GM23248 (cell line): ENCODE measurements at regions not wholly inside any gene's neighbourhood (a gene's known extent, or its start where the extent isn't known, plus 50 kb on each side); places are given as distances from the start of the nearest gene placed in this dataset.

ENCODE experiments used
- DNase-seq: peaks from one replicate; pipeline ENCODE4 v3.0.0-alpha.2; 2015
- H2AFZ ChIP-seq: fragments of 200-600 bp; sonication (generic); 2 replicates; pipeline ENCODE4 v1.6.1; 2016; ENCODE audit warnings: antibody characterized with exemption
- H3F3A ChIP-seq: fragments of 200-600 bp; sonication (generic); 2 replicates; pipeline ENCODE4 v1.6.1; 2016; ENCODE audit warnings: mild to moderate bottlenecking, antibody characterized with exemption, mixed run types; ENCODE audit not compliant: insufficient read depth
- H3K27ac ChIP-seq: fragments of 200-600 bp; sonication (generic); 2 replicates; pipeline ENCODE4 v1.5.1; 2016; ENCODE audit warnings: mild to moderate bottlenecking
- H3K27me3 ChIP-seq: fragments of 200-600 bp; sonication (generic); replicated peaks from 2 replicates; pipeline ENCODE4 v1.6.1; 2016; ENCODE audit warnings: mild to moderate bottlenecking; ENCODE audit not compliant: insufficient read depth
- H3K36me3 ChIP-seq: fragments of 200-600 bp; sonication (generic); 2 replicates; pipeline ENCODE4 v1.6.1; 2016; ENCODE audit warnings: low read depth, mild to moderate bottlenecking
- H3K4me1 ChIP-seq: fragments of 200-600 bp; sonication (generic); 2 replicates; pipeline ENCODE4 v1.6.1; 2016; ENCODE audit warnings: mild to moderate bottlenecking; ENCODE audit not compliant: insufficient read depth
- H3K4me2 ChIP-seq: fragments of 200-600 bp; sonication (generic); one replicate; pipeline ENCODE4 v1.6.1; 2016; ENCODE audit warnings: mild to moderate bottlenecking; ENCODE audit not compliant: unreplicated experiment
- H3K4me3 ChIP-seq: fragments of 200-600 bp; sonication (generic); 2 replicates; pipeline ENCODE4 v1.5.1; 2016; ENCODE audit warnings: mild to moderate bottlenecking
- H3K79me2 ChIP-seq: fragments of 200-600 bp; sonication (generic); 2 replicates; pipeline ENCODE4 v1.6.1; 2016; ENCODE audit warnings: mild to moderate bottlenecking; ENCODE audit not compliant: insufficient read depth
- H3K9ac ChIP-seq: fragments of 200-600 bp; sonication (generic); 2 replicates; pipeline ENCODE4 v1.6.1; 2016; ENCODE audit warnings: mild to moderate bottlenecking
- H3K9me2 ChIP-seq: fragments of 200-600 bp; sonication (generic); 2 replicates; pipeline ENCODE4 v1.6.1; 2016; ENCODE audit warnings: mixed run types, mild to moderate bottlenecking, moderate library complexity; ENCODE audit not compliant: insufficient read depth
- H3K9me3 ChIP-seq: fragments of 200-600 bp; sonication (generic); one replicate; pipeline ENCODE4 v1.6.1; 2017; ENCODE audit warnings: low read depth
- H4K20me1 ChIP-seq: fragments of 200-600 bp; sonication (generic); 2 replicates; pipeline ENCODE4 v1.6.0; 2016; ENCODE audit not compliant: insufficient read depth
- EZH2 ChIP-seq: fragments of 200-600 bp; sonication (generic); IDR thresholded peaks from 2 replicates; pipeline ENCODE4 v1.6.1; 2018; ENCODE audit warnings: antibody characterized with exemption, mild to moderate bottlenecking; ENCODE audit not compliant: insufficient read depth, poor library complexity, severe bottlenecking
- EZH2phosphoT487 ChIP-seq: fragments of 200-600 bp; sonication (generic); IDR thresholded peaks from 2 replicates; pipeline ENCODE4 v1.6.1; 2018; ENCODE audit warnings: antibody characterized with exemption, moderate library complexity, mild to moderate bottlenecking, low read depth; ENCODE audit not compliant: insufficient read depth
- WGBS, 2 experiments: methylation state at CpG; one replicate each; pipeline ENCODE4 v1.1.6; 2015 to 2017; ENCODE audit warnings: low lambda C conversion rate in 2 of 2, low coverage in 1 of 2; ENCODE audit errors: missing lambda C conversion rate in 2 of 2; 5-methylcytosine and 5-hydroxymethylcytosine counted together
- in situ Hi-C: fragments of 300-500 bp; cut with MboI; formaldehyde crosslinking; loops from 2 replicates; pipeline ENCODE4 v1.15.0; 2020

DNA sequence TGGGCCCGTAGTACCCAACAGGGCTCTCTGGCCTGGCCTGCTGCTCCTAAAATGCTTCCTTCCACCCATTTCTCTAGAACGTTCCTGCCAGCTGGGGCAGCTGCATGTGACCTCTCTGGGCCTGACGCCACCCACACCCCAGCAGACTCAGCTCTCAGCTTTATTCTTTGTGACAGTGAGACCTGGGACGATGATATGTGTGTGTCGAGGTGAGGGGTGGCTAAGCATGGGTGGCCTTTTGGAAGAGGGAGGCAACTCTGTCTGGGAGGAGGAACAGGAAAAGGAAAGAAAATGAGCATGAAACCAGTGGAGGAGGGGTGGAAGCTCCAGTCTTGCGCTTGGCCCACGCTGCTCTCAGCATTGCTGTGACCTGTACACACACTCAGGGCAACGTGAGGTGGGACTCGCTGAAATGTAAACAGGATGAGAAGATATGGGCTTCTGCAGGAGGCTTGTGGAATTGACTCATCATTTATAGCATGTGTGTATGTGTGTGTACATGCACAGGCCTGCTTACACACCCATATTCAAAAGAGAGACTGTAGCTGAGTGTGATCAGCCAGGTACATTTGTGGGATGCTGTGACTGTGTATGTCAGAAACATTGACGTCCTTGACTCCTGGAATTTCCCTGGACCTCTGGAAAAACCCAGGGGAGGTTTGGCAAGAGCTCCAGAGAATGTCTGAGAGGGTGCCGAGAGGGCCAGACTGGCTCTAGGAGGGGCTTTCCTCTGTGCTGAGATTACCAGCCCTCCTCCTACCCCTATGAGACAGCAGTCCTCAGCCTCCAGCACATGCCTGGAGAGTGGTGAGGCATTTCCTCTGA is 137.9 kb downstream of the PJA1 start:
- 57 to 67% methylated on average over 9 to 10 of the region's 11 CpGs for WGBS, 2 experiments
- no peak overlapping the region for H3K4me3 ChIP-seq
- H3K4me2 ChIP-seq: no peak overlapping the region
- H2AFZ ChIP-seq: no peak overlapping the region
- no peaks in the 10 kb centered on the region for H3K36me3 ChIP-seq
- in situ Hi-C loops: no loop called here
- no peaks in the 10 kb centered on the region for H3K4me1 ChIP-seq
- no peaks in the 10 kb centered on the region for H3K79me2 ChIP-seq
- H3K9me3 ChIP-seq: no peaks in the 10 kb centered on the region
- TF ChIP-seq EZH2phosphoT487 (no peak), EZH2 (no peak)
- no peak overlapping the region for H3K9ac ChIP-seq
- no peak overlapping the region for H3K27ac ChIP-seq
- H3K9me2 ChIP-seq: no peaks in the 10 kb centered on the region
- DNase-seq: peak; percentile 18
- no peaks in the 10 kb centered on the region for H3K27me3 ChIP-seq
- H4K20me1 ChIP-seq: no peaks in the 10 kb centered on the region
- no peaks in the 10 kb centered on the region for H3F3A ChIP-seq

DNA sequence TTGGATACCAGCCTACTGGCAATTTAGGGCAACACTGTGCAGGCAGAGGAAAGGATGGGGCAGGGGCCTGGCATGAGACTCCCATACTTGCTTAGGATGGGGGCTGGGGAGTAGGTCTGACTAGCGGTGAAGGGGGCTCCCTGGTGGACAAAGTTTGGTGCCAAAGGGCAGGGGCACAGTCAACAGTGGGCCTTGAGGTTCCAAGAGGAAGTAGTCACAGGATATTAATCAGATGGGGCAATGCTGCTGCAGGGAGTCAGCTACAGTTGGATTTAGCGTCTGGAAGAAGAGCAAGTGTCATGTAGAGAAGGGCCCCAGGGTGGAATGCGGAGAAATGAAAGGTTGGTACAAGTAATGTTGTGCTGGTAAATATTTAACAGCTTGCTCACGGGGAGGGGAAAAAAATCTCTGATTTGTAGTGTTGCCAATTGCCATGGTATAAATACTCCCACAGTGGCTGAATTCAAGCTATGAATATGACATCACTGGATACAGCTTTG is 139.4 kb downstream of the PJA1 start:
- Histone ChIP-seq H3K4me2 (no peak overlapping the region), H3K4me1 (no peaks in the 10 kb centered on the region), H3K27ac (no peak overlapping the region), H3K9me3 (no peaks in the 10 kb centered on the region), H3K9ac (no peak overlapping the region), H3K4me3 (no peak overlapping the region), H3F3A (no peaks in the 10 kb centered on the region), H4K20me1 (no peaks in the 10 kb centered on the region), H2AFZ (no peak overlapping the region), H3K27me3 (no peaks in the 10 kb centered on the region), H3K9me2 (no peaks in the 10 kb centered on the region), H3K36me3 (no peaks in the 10 kb centered on the region), H3K79me2 (no peaks in the 10 kb centered on the region)
- no peak for TF ChIP-seq EZH2
- TF ChIP-seq EZH2phosphoT487: no peak
- in situ Hi-C loops: no loop called here
- peak; percentile 28 for DNase-seq
- WGBS, 2 experiments: 83 to 94% methylated on average over 4 of the region's 4 CpGs

DNA sequence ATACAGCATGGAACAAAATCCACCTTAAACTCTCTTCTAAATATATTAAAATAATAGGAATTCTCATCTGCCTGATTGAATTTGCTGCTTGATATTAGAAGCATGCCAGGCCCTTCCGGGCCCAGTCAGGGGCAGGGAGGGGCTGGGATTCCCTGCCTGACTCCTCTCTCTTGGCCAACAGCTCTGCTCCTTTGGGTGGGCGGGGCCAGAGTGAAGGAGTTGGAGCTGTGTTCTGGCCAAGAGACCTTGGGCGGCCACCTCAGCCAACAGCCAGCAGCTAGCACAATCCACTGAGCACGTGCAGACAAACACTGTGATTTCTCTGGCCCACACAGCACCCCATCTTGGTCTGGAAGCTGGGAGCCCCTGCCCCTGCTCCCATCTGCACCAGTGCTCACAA is 140.3 kb downstream of the PJA1 start:
- Histone ChIP-seq H3K27ac (no peak overlapping the region), H3K36me3 (no peaks in the 10 kb centered on the region), H4K20me1 (no peaks in the 10 kb centered on the region), H3K4me1 (no peaks in the 10 kb centered on the region), H3K4me2 (no peak overlapping the region), H3K9ac (no peak overlapping the region), H3K9me2 (no peaks in the 10 kb centered on the region), H2AFZ (no peak overlapping the region), H3K79me2 (no peaks in the 10 kb centered on the region), H3K4me3 (no peak overlapping the region), H3K9me3 (no peaks in the 10 kb centered on the region), H3F3A (no peaks in the 10 kb centered on the region), H3K27me3 (no peaks in the 10 kb centered on the region)
- in situ Hi-C loops: no loop called here
- DNase-seq: peak; percentile 63
- WGBS, 2 experiments: 5 to 59% methylated on average over 3 of the region's 4 CpGs
- TF ChIP-seq EZH2phosphoT487 (no peak), EZH2 (no peak)

- Histone ChIP-seq H3K4me3 (no peak overlapping the region), H2AFZ (no peak overlapping the region), H3K4me1 (no peaks in the 10 kb centered on the region), H3K79me2 (no peaks in the 10 kb centered on the region), H3K9ac (no peak overlapping the region), H3K4me2 (no peak overlapping the region), H3K9me3 (no peaks in the 10 kb centered on the region), H3K9me2 (no peaks in the 10 kb centered on the region), H3K27ac (no peak overlapping the region), H3F3A (no peaks in the 10 kb centered on the region), H4K20me1 (no peaks in the 10 kb centered on the region), H3K36me3 (no peaks in the 10 kb centered on the region), H3K27me3 (no peaks in the 10 kb centered on the region)
- DNase-seq: no peak
- 62 to 66% methylated on average over 9 to 10 of the region's 10 CpGs for WGBS, 2 experiments
- TF ChIP-seq EZH2: no peak
- in situ Hi-C loops: no loop called here
Observed at GRCh38 chrX:69024161-69024736, 141.0 kb downstream of the PJA1 start.

DNA sequence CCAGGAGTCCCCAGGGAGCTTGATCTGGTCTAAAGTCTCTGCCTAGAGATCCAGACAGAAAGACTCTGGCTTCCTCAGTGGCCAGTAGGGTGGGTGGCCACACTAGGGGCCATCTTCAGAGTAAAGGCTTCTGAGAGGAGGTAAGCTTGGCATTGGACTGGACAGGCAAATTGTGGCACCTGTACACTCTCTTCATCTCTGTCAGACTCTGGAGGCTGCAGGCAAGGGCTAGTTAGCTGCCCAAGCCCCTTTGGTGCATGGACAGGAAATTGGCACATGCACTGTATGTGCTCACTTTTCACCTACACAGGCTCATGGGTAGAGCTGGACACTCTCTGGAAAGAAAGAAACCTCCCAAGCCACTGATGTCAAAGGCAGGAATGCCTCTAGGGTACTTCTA is 142.8 kb downstream of the PJA1 start:
- DNase-seq: no peak
- in situ Hi-C loops: no loop called here
- no peaks in the 10 kb centered on the region for H4K20me1 ChIP-seq

More for the DNA sequence above, 142.8 kb downstream of the PJA1 start:
- Histone ChIP-seq H3K9ac (no peak overlapping the region), H3K36me3 (no peaks in the 10 kb centered on the region), H3K9me2 (no peaks in the 10 kb centered on the region), H3K4me2 (no peak overlapping the region), H3F3A (no peaks in the 10 kb centered on the region), H3K4me3 (no peak overlapping the region), H3K27ac (no peak overlapping the region), H3K9me3 (no peaks in the 10 kb centered on the region), H2AFZ (no peak overlapping the region), H3K79me2 (no peaks in the 10 kb centered on the region), H3K27me3 (no peaks in the 10 kb centered on the region), H3K4me1 (no peaks in the 10 kb centered on the region)
- TF ChIP-seq EZH2: no peak
- no peak for TF ChIP-seq EZH2phosphoT487
